Type B pancreatic cell (in vitro differentiated cells): ENCODE measurements at regions not wholly inside any gene's neighbourhood (a gene's known extent, or its start where the extent isn't known, plus 50 kb on each side); places are given as distances from the start of the nearest gene placed in this dataset.

Source experiments
- DNase-seq: peaks from one replicate; pipeline ENCODE4 v3.0.0; 2021; ENCODE audit warnings: mixed read lengths; ENCODE audit not compliant: unreplicated experiment; ENCODE audit errors: extremely low spot score
- H3K27ac Mint-ChIP-seq: 2 replicates; pipeline ENCODE4 v1.8.0; 2021; ENCODE audit warnings: mild to moderate bottlenecking, mixed read lengths
- H3K27me3 Mint-ChIP-seq: 2 replicates; pipeline ENCODE4 v1.8.0; 2021; ENCODE audit warnings: mixed read lengths
- H3K36me3 Mint-ChIP-seq: 2 replicates; pipeline ENCODE4 v1.8.0; 2021; ENCODE audit warnings: mixed read lengths
- H3K4me1 Mint-ChIP-seq: one replicate; pipeline ENCODE4 v1.8.0; 2021; ENCODE audit warnings: mixed read lengths; ENCODE audit not compliant: unreplicated experiment
- H3K4me3 Mint-ChIP-seq: 2 replicates; pipeline ENCODE4 v1.8.0; 2021; ENCODE audit warnings: mild to moderate bottlenecking, mixed read lengths
- H3K9me3 Mint-ChIP-seq: 2 replicates; pipeline ENCODE4 v1.8.0; 2021; ENCODE audit warnings: mixed read lengths
- TF ChIP-seq, protein P1 (sequence below): fragments of 200-600 bp; sonication (generic); conservative IDR thresholded peaks from 2 replicates; pipeline ENCODE4 v1.5.0; 2021; ENCODE audit warnings: antibody characterized with exemption, mild to moderate bottlenecking

DNA sequence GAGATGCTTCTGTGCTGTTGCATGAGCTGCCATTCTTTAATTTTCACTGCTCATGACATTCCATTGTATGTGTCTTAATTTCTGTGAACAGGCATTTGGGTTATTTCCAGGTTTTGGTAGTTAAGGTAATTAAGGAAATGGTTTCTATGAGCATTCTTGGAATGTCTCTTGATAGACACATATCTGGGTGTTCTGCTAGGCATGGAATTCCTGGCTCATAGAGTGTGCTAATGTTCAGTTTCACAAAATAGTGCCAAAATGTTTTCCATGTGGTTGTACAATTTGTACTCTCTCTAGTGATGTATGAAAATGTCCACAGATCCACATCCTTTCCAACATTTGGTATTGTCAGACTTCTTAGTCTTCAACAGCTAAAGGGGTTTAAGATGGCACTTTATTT is 680.9 kb upstream of the SGCG start:
- no peak overlapping the region for H3K27ac Mint-ChIP-seq
- no peak overlapping the region for H3K4me3 Mint-ChIP-seq
- peaks cover 5% of the 10 kb centered on the region for H3K9me3 Mint-ChIP-seq
- DNase-seq, result no peak
- H3K36me3 Mint-ChIP-seq, result no peaks in the 10 kb centered on the region
- peaks cover 11% of the 10 kb centered on the region for H3K4me1 Mint-ChIP-seq
- no peaks in the 10 kb centered on the region for H3K27me3 Mint-ChIP-seq
- TF ChIP-seq, protein P1, sequence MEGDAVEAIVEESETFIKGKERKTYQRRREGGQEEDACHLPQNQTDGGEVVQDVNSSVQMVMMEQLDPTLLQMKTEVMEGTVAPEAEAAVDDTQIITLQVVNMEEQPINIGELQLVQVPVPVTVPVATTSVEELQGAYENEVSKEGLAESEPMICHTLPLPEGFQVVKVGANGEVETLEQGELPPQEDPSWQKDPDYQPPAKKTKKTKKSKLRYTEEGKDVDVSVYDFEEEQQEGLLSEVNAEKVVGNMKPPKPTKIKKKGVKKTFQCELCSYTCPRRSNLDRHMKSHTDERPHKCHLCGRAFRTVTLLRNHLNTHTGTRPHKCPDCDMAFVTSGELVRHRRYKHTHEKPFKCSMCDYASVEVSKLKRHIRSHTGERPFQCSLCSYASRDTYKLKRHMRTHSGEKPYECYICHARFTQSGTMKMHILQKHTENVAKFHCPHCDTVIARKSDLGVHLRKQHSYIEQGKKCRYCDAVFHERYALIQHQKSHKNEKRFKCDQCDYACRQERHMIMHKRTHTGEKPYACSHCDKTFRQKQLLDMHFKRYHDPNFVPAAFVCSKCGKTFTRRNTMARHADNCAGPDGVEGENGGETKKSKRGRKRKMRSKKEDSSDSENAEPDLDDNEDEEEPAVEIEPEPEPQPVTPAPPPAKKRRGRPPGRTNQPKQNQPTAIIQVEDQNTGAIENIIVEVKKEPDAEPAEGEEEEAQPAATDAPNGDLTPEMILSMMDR, result no peak

- H3K4me1 Mint-ChIP-seq, result peaks cover 19% of the 10 kb centered on the region
- DNase-seq, result no peak
- H3K27me3 Mint-ChIP-seq, result no peaks in the 10 kb centered on the region
- TF ChIP-seq, protein P1, result no peak
- H3K27ac Mint-ChIP-seq, result no peak overlapping the region
- no peak overlapping the region for H3K4me3 Mint-ChIP-seq
- peaks cover 4% of the 10 kb centered on the region for H3K36me3 Mint-ChIP-seq
- peaks cover 15% of the 10 kb centered on the region for H3K9me3 Mint-ChIP-seq
Observed at GRCh38 chr13:22505489-22505888, 675.3 kb upstream of the SGCG start.

GRCh38 chr13:22506096-22506691 is 674.6 kb upstream of the SGCG start:
- H3K27me3 Mint-ChIP-seq, result no peaks in the 10 kb centered on the region
- TF ChIP-seq, protein P1, result no peak
- no peak overlapping the region for H3K27ac Mint-ChIP-seq
- no peak for DNase-seq
- H3K36me3 Mint-ChIP-seq, result peaks cover 4% of the 10 kb centered on the region
- H3K4me3 Mint-ChIP-seq, result peak overlapping the region; percentile 56
- H3K4me1 Mint-ChIP-seq, result peaks cover 19% of the 10 kb centered on the region
- H3K9me3 Mint-ChIP-seq, result peaks cover 18% of the 10 kb centered on the region

GRCh38 chr13:22517544-22517943 is 663.2 kb upstream of the SGCG start:
- no peak overlapping the region for H3K27ac Mint-ChIP-seq
- no peak for DNase-seq
- no peaks in the 10 kb centered on the region for H3K27me3 Mint-ChIP-seq
- no peaks in the 10 kb centered on the region for H3K4me1 Mint-ChIP-seq
- no peaks in the 10 kb centered on the region for H3K36me3 Mint-ChIP-seq
- TF ChIP-seq, protein P1, result no peak
- no peak overlapping the region for H3K4me3 Mint-ChIP-seq
- H3K9me3 Mint-ChIP-seq, result peaks cover 8% of the 10 kb centered on the region

- H3K36me3 Mint-ChIP-seq, result peaks cover 4% of the 10 kb centered on the region
- no peak for DNase-seq
- H3K27ac Mint-ChIP-seq, result no peak overlapping the region
- H3K27me3 Mint-ChIP-seq, result no peaks in the 10 kb centered on the region
- no peaks in the 10 kb centered on the region for H3K4me1 Mint-ChIP-seq
- H3K4me3 Mint-ChIP-seq, result no peak overlapping the region
- H3K9me3 Mint-ChIP-seq, result no peaks in the 10 kb centered on the region
- TF ChIP-seq, protein P1, result no peak
Observed at GRCh38 chr13:22536851-22537250, 643.9 kb upstream of the SGCG start.

GRCh38 chr13:22538400-22538799 is 642.4 kb upstream of the SGCG start:
- TF ChIP-seq, protein P1, result no peak
- no peaks in the 10 kb centered on the region for H3K4me1 Mint-ChIP-seq
- no peak overlapping the region for H3K4me3 Mint-ChIP-seq
- DNase-seq, result no peak
- H3K27ac Mint-ChIP-seq, result no peak overlapping the region
- no peaks in the 10 kb centered on the region for H3K9me3 Mint-ChIP-seq
- H3K27me3 Mint-ChIP-seq, result no peaks in the 10 kb centered on the region
- peaks cover under 1% of the 10 kb centered on the region for H3K36me3 Mint-ChIP-seq
